GM04503 (cell line): ENCODE measurements at regions not wholly inside any gene's neighbourhood (a gene's known extent, or its start where the extent isn't known, plus 50 kb on each side); places are given as distances from the start of the nearest gene placed in this dataset.
"Not testable (repeated sequence)": the region's sequence is repeated elsewhere in the genome, so short reads cannot be mapped to it uniquely, and the experiment has no call there.

Experiments
- DNase-seq: peaks from one replicate; pipeline ENCODE4 v3.0.0-alpha.2; 2012; ENCODE audit warnings: low read depth

DNA sequence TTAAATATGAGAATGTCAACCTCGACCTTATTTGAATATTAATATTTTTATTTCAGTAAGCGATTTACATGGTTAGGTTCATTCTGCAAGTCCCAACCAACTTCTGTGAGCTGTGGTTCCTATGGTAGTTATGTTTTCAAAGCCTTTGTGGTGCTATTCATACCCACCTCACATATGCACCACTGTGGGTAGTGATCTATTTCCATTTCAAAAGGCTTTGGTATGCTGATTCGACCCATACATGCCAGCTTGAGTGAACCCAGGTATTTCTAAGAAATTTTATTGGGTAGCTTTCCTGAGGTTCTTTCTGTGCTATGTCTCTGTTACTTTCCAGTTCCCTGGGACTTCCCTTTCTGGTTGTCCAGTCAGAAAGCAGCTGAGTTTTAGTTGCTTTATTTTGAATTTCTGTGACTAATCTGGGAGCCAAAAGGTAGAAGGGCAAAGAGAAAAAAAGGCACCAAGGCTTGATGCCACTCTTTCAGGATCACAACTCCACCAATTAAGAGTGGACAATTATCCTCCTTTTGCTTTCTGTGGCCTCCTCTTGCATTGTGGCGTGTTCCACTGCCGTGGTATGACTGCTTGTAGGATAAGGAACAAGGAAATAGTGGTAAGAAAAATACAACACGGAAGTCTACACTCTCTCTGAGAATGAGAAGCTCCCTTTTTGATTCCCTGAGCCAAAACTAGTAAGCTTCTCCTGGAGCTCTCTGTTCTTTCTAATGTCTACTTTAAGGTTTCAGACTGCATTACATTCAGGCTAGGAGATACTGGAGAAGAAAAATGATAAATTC is 729.1 kb downstream of the NOVA1 start:
- DNase-seq: no peak

DNA sequence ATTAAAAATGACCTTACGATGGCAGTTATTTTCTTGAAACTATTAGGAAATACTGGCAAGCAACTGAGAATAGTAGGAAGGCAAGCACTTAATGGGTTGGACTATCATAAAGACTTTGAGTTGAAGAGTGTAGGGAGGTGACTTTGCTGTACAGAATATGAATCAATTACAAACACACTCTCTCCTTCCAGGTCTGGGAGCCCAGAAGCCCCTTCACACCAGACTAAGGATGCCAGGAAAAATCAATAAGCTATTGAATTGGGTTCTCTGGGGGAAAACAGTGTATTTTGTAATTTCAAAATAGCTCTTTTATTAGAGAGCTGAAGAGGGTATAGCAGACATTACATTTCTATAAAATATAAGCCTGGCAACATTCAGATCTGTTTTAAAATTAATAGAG is 736.4 kb downstream of the NOVA1 start:
- DNase-seq: no peak

DNA sequence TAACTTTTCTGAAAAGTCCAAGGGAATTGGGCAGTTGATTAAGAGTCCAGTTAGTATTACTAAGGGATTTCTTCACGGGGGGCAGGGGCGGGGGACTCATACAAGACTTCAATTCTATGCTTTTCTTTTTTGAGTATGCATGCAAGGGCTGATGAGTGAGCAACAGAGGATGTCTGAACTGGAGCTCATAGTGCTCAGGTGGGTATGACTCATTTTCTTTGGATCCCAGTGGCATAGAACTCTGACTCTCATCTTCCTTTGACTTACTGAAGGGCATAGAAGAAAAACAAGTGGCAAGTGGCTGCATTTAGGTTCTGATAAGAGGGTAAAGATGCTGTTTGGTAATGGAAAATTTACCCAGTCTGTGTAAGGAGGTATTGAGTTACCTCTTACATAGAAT is 749.2 kb downstream of the NOVA1 start:
- no peak for DNase-seq

DNA sequence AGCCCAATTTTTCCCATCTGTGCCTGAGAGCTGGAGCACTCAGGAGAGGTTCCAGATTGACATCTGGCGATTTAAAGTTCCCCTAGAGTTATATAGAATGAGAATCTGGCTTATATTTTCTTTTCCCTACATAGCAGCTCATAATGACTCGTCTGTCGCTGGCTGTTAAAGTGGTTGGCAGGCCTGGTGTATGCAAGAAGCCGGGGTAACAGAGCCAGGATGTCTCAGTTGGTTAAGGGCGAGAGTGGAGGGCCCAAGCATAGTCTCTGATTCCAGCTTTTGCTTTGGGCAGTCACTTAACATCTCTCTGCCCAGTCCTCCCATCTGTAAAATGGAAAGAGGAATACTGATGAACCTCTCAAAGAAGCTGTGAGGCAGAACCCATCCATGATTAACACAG is 751.6 kb downstream of the NOVA1 start:
- DNase-seq: no peak

DNA sequence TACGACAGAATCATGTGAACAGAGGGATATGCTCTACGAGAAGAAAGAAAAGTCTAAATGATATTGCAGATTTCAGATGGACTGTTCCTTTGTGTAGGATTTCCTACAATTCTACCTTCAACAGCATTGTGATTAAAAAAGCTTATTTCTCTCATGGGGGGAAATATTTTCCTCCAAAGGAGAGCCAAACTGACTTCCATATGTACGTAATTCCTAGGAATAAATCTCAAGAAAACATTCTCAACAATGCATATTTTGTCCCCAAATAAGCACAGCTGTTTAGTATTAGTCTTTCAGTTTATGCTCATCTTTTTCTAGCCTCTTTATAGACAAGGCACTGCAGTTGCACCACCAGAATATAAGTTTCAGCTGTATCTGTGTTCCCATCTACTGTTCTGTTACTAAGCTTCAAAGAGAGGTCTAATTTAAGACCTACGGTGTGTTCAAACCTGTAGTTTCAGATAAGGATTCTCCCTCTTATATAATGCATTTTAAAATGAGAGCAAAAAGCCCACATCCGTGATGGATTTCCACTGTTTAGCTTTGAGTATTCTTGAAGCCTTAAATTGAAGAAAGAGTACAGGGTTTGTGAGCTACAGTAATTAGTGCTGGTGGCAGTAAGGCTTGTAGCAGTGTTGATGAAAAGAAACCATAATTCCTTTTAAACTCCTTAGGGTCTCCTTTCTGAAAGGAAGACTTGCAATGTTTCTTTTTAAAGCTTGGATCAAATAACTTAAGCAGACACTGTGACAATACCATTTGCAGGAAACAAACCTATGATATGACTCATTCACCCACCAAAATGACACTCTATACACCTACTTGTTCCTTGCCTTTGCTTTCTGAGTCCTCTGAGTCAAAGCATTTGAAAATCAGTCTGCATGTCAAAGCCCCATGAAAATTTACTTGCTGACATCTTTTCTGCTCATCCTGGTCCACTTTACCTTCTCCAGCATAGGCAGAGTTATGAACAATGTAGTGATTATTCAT is 754.1 kb downstream of the NOVA1 start:
- no peak for DNase-seq

DNA sequence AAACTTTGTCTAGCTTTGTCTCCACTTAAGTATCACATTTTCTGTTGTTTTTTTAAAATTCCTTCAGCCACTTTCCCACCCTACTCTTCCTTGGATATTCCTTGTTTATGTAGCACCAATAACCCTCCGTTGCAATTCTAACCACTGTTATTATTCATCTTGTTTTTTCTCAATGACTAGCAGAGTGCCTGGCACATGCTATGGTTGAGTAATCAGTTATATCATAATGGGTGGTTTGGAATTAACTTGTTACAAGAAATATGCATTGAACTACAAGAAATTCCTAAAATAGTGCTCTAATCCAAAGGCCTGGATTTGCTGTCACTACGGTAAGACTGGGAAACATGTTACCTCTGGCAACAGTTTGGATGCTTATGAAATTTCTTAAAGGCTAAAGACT is 756.6 kb downstream of the NOVA1 start:
- no peak for DNase-seq

DNA sequence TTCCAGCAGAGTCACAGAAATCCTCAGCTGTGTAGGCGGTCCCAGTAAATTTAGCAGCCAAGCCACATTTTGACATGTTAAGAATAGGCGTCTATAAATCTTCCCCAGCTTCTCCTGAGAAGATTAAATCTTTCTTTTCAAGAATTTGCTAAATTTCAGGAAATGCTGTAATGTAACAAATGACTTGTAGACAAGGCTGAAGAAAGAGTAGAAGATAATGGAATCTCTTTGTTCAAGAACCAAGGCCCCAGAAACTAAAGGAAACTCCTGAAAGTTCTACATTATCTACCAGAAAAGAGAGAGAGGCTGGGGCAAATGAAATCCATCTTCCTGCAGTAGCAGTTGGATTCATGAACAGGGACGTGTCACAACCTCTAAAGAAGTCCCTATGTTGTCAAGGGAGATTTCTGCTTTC is 760.3 kb downstream of the NOVA1 start:
- no peak for DNase-seq

DNA sequence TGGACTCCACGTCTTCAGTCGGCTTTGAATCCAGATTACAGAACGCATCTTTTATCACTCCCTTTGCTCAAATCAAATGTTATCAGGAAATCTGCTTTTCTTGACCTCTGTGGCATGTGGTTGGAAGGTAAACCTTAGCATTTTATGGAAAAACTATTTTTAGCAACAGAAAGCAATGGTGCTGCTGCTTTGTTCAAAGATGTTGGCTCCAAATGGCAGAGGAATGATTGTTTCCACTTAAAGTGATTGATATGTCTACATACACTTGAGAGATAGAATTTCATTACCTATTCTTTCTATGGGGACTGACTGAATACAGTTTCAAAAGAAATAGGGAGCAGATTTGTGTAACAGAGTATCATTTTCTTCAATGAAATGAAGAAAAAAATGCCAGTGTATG is 761.2 kb downstream of the NOVA1 start:
- no peak for DNase-seq

DNA sequence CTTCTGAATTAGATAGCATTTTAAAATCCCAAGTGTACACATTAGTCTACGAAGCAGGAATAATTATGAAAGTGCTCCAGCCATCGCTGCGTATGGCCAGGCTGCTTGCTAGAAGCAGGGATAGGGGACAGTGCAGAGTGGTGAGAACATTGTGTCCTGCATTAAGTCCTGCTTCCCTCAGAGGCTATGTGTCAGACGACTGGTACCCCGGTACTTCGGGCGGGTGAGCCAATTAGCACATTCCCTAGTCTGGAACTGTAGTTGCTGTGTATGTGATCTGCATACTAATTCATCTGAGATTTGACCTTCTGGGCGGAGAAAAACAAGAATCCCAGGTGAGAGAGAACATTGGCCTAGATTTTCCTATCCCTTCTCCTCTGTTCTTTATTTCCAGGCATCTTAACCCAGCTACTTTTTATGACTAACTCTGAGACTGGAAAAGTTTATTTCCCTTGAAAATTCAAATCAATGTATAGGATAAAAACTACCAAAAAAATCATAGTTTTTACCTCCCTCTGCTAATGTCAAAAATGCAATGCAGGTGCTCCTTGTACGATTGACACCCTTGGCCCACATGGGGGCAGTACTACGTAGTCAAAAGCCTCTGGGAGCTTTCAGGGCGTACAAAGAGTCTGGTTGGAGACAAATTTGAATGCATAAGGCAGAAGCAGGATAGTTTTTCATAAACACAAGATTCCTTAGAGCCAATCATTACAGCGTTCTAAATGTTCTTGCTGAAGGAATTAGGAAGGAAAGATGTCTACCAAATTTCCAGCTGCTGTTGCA is 764.3 kb downstream of the NOVA1 start:
- DNase-seq: no peak

DNA sequence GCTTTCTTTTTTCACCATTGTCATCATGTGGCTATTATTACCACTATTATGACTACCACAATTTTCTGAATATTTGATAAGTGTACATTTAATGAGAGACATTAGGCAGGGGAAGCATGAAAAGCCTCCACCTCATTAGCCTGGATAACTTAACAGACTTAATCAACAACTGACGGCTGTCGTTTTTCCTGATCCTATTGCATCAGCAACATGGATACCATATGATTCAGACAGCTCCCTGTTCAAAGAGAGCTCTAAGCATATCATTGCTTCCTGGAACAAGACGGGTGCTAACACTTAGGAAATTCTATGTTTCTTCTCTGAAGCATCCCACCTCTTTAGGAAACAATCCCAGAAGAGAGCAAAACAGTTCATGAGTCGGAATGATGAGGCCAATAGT is 765.2 kb downstream of the NOVA1 start:
- DNase-seq: no peak

DNA sequence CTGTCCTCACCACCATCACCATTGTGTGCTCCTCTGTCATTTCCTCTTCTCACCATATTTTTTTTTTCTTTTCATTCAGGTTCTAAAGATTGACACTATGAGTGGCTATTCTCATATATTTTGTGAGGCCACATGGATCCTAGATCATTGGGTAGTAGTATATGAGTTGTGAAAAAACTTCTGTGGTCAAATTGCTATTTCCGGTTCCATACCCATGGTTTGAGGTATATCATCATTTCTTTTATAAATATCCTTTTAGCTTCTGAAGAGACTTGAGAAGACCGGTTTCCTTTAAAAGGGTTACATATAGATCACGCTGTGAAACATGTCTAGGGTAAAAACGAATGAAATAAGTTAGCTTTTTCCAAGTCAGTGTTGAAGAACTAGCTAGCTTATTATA is 769.3 kb downstream of the NOVA1 start:
- DNase-seq: no peak

DNA sequence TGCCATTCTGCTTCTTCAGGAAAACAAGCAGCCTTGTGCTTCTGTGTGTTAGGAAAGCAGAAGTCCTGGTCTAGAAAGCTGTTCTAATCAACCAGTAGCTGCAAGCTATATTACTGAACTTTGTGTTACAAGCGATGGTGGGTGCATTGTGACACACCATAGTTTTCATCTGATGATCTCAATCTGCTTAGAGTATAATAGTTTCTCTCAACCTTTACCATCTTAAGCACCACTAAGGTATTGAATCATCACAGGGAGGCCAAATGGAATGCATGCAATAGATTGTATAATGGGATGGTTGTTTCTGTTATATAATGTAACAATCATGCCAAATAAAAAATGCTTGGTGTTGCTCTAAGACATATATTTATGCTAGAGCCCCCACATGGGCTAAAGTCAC is 771.7 kb downstream of the NOVA1 start:
- DNase-seq: no peak

DNA sequence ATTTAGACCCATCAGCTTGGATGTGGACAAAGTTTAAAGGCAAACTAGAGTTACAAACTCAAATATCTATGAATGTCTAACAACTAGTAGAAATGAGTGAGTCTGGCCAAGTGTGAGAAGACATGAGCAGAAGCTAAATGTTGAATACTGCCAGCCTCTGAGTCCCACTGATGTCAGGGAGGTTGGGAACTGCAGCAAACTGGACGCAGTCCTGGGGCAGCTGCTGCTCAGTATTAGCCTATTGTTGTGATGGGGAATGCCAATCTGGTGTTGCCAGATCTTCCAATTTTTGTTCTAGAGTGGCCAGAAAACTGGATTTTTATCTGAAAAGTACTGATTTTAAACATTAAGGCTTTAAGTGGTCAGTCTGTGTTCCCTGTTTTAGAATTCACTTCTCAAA is 770.4 kb upstream of the STXBP6 start:
- DNase-seq: no peak

DNA sequence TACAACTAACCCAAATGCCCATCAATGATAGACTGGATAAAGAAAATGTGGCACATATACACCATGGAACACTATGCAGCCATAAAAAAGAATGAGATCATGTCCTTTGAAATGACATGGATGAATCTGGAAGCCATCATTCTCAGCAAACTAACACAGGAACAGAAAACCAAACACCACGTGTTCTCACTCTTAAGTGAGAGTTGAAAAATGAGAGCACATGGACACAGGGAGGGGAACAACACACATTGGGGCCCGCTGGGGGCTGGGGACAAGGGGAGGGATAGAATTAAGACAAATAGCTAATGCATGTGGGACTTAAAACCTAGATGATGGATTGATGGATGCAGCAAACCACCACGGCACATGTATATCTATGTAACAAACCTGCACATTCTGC is 764.7 kb upstream of the STXBP6 start:
- not testable (repeated sequence) for DNase-seq

DNA sequence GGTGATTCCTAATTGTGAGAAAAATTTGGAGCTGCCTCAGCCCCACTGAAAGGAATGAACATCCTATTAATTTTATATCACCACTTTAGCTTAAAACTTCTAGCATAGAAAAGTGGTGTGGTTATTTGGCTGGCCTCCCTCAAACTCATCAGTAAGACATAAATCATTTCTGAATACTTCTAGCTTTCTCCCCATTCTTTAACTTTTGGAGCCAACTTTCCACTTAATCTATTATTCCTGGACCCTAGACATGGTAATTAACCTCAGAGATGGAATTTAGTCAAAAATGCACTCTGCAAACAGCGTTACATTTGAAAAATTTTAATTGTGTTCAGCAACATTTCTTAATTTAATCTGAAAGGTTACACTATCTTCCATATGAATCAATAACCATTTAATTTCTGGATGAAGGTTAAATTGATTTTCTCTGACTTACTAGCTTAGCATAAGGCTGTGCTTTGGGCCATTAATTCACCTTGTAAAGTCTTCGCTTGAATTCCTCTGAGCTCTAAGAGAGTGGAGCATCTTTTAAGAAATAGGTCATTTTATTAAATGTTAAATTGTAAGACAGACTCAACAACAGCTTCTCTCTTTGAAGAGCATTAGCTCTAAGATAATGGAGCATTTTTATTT is 753.6 kb upstream of the STXBP6 start:
- no peak for DNase-seq

DNA sequence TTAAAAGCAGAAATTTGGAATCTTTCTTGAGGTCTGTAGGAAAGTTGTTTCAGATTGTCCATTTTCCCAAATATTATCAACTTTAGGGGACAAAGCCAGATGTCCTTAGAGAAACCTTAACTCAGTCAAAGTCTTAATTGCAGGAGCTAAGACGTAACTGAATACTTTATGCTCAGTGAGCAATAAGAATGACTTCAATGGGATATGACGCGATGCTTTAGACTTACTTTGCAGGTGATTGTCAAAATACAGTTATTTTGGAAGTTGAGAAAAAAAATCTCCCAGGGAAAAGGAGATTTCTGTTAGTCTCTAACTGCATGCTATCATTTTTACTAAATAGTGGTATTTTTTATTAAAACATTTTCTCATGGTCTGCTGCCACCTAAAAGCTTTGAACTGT is 750.9 kb upstream of the STXBP6 start:
- DNase-seq: no peak

DNA sequence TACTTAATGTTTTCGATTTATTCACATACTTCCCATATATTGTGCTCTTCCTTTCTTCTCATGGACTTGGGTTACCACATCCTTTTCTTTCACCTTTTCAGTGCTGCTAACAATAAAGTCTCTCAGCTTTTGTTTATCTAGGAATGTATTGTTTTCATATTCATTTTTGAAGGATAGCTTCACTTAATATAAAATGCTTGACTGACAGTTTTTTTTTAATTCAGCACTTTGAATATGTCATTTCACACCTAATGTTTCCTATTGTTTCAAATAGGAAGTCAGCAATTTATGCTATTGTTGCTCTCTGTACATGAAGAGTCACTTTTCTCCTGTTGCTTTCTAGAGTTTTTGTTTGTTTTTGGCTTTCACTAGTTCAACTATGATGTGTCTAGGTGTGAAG is 738.3 kb upstream of the STXBP6 start:
- DNase-seq: no peak

DNA sequence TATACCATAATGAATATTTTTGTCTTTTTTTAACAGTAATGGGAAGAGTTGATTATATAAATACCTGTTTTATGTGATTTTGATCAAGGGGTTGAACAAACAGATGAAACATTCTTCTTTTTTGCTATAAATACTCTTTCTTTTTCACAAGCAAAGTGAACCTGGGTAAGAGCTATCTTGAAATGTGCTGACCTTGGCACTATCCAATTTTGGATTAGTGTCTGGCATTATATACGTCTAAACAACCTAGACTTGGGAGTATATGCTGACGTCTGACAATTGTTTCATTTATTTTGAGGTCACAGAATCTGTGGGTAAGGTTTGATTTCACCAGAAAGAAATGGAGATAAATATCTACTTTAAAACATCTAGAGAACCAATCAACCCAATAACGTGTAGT is 716.0 kb upstream of the STXBP6 start:
- no peak for DNase-seq

DNA sequence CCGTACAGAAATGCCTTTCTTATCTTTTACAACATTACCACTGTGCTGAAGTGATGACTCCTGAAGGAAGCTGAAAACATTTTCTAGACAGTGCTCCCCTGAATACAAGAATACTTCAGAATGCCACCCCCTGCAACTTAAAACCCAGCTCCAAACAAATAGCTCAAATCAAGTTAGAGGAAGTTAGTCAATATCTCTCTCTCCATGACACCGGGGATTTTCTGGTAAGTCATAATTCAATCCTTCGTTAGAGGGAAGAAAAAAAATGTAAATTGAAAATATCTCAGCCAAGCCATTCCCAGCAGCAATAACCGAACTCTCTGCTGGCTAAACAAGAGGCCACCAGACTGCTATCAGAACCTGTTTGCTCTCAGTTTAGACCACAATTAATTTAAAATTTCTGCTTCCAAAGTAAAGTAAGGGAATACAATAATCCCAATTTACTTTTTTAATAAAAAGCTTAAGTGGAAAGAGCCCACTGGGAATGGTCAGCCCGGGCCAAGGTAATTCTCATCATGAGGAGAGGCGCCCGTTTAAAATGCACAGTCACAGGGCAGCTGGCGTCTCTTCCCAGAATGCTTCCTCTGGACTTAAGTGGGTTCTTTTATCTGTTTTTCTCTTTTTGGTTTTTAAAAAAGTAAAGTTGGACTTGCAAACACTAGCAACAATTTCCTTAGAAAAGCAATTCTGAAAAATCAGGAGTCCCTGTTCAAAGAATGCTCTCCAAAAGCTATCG is 710.1 kb upstream of the STXBP6 start:
- DNase-seq: no peak

DNA sequence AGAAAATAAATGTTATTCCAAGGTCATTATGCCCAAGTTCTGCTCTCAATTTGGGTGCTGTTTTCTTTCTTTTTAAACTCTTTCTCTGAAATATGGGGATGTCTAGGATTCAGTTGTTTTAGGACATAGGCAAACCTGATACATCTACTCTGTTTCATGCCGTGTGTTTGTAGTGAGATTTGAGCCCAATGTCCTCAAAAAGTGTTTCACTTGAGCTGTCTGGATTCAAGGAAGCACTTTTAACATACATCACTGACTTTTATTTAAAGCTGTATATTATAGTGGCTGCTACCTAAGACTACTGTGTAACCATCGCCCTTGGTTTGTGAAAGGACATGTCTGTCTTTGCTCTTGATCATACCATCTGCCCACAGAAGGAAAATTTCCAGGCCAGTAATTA is 709.3 kb upstream of the STXBP6 start:
- DNase-seq: no peak

DNA sequence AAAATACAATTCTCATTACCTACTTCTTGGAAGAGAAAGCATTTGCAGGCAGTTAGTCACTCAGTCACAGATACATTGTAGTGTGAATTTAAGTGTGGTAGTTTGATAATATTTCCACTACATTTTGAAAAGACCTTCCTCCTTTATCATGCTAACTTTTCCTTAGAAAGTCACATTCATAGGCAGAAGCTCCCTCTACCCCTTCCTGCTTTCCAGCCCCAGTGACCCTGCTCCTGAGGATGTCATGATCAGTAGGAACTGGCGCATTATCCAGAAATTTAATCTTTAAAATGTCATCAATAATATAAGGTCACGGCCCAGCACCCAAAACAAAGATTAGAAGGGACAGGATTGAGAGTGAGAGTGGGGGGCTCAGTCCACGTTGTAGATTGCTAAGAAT is 707.4 kb upstream of the STXBP6 start:
- no peak for DNase-seq
